ENCODE measurements at regions not wholly inside any gene's neighbourhood (a gene's known extent, or its start where the extent isn't known, plus 50 kb on each side); places are given as distances from the start of the nearest gene placed in this dataset.
"Not testable (repeated sequence)": the region's sequence is repeated elsewhere in the genome, so short reads cannot be mapped to it uniquely, and the experiment has no call there.

DNA sequence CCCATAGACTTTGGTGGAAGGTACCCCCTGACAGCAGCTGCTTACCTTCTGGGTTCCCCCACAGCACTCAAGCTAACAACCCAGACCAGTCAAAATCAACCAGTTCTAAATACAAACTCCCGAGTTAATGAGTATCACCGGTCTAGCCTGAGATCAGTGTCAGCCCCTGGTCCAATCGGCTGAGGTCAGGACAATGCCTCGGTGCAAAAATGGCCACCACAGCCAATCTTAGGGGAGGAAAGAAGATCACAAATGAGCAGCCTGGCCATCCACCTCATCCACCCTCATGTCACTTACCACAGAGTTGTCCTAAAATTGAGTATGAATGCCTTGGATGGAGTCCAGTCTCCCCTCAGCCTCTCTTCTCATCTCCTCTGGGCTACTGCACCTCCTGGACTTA, 128.5 kb downstream of the PHETA1 start:
- Mint-ChIP-seq H3K36me3 (no peaks in the 10 kb centered on the region), H3K9me3 (peaks cover 0 to 17% (median 3%) of the 10 kb centered on the region in 9 donors), H3K4me3 (no peak overlapping the region), H3K4me1 (no peaks in the 10 kb centered on the region), H3K27ac (no peak overlapping the region), H3K27me3 (peaks cover 0 to 12% (median 2%) of the 10 kb centered on the region in 5 donors)
- POLR2A ChIA-PET: no interaction called here
- ATAC-seq: no peak
- DNase-seq: no peak

GRCh38 chr12:111239235-111239634, 129.7 kb downstream of the PHETA1 start:
- POLR2A ChIA-PET: no interaction called here

GRCh38 chr12:111238075-111238734, 130.7 kb downstream of the PHETA1 start:
- Mint-ChIP-seq H3K4me3 (no peak overlapping the region), H3K36me3 (peaks cover 0 to 6% (median 2%) of the 10 kb centered on the region in 3 donors), H3K27ac (no peak overlapping the region), H3K27me3 (peaks cover 1 to 20% (median 5%) of the 10 kb centered on the region in 5 donors), H3K9me3 (peaks cover 0 to 14% (median 0%) of the 10 kb centered on the region in 9 donors), H3K4me1 (no peaks in the 10 kb centered on the region)
- POLR2A ChIA-PET: no interaction called here
- DNase-seq (no peak), ATAC-seq (no peak)

More at GRCh38 chr12:111239235-111239634, 129.7 kb downstream of the PHETA1 start:
- no peaks in the 10 kb centered on the region for H3K36me3 Mint-ChIP-seq
- peaks cover 0 to 15% (median 3%) of the 10 kb centered on the region in 5 donors for H3K27me3 Mint-ChIP-seq
- no peak overlapping the region for H3K4me3 Mint-ChIP-seq
- no peak for ATAC-seq
- H3K4me1 Mint-ChIP-seq: no peaks in the 10 kb centered on the region
- no peak overlapping the region for H3K27ac Mint-ChIP-seq
- H3K9me3 Mint-ChIP-seq: peaks cover 0 to 16% (median under 1%) of the 10 kb centered on the region in 9 donors
- DNase-seq: no peak

- POLR2A ChIA-PET, H3K36me3 Mint-ChIP-seq, H3K4me1 Mint-ChIP-seq, DNase-seq, ATAC-seq, H3K4me3 Mint-ChIP-seq: not testable (repeated sequence)
- Mint-ChIP-seq H3K27ac (peak overlapping the region in 1 of 10 donors; percentile 30), H3K27me3 (peaks cover 5 to 24% (median 13%) of the 10 kb centered on the region in 5 donors), H3K9me3 (peaks cover 0 to 11% (median 0%) of the 10 kb centered on the region in 9 donors)
Measured at GRCh38 chr12:111234491-111234890, 134.4 kb downstream of the PHETA1 start.

- H3K27me3 Mint-ChIP-seq: peaks cover 5 to 27% (median 12%) of the 10 kb centered on the region in 5 donors
- POLR2A ChIA-PET: no interaction called here
- H3K4me1 Mint-ChIP-seq: peaks cover 0 to 3% (median 0%) of the 10 kb centered on the region in 4 donors
- peaks cover 0 to 11% (median 0%) of the 10 kb centered on the region in 9 donors for H3K9me3 Mint-ChIP-seq
- H3K36me3 Mint-ChIP-seq: peaks cover 0 to 7% (median 2%) of the 10 kb centered on the region in 3 donors
- H3K4me3 Mint-ChIP-seq: no peak overlapping the region
- DNase-seq (no peak), ATAC-seq (no peak)
- H3K27ac Mint-ChIP-seq: no peak overlapping the region
Measured at GRCh38 chr12:111233786-111234185, 135.1 kb downstream of the PHETA1 start.

- ATAC-seq (no peak), DNase-seq (no peak)
- POLR2A ChIA-PET: interaction anchor here (0.5 kb wide), 1 partner anchor 484 kb away, joined by 4 read pairs; no protein-coding TSS in a partner anchor
- H3K27ac Mint-ChIP-seq: no peak overlapping the region
- H3K9me3 Mint-ChIP-seq: peaks cover 0 to 8% (median 0%) of the 10 kb centered on the region in 9 donors
- H3K4me3 Mint-ChIP-seq: no peak overlapping the region
- peaks cover 0 to 3% (median 1%) of the 10 kb centered on the region in 4 donors for H3K4me1 Mint-ChIP-seq
- peaks cover 0 to 7% (median 2%) of the 10 kb centered on the region in 3 donors for H3K36me3 Mint-ChIP-seq
- H3K27me3 Mint-ChIP-seq: peaks cover 5 to 16% (median 14%) of the 10 kb centered on the region in 5 donors
Measured at GRCh38 chr12:111230649-111231048, 138.2 kb downstream of the PHETA1 start.

DNA sequence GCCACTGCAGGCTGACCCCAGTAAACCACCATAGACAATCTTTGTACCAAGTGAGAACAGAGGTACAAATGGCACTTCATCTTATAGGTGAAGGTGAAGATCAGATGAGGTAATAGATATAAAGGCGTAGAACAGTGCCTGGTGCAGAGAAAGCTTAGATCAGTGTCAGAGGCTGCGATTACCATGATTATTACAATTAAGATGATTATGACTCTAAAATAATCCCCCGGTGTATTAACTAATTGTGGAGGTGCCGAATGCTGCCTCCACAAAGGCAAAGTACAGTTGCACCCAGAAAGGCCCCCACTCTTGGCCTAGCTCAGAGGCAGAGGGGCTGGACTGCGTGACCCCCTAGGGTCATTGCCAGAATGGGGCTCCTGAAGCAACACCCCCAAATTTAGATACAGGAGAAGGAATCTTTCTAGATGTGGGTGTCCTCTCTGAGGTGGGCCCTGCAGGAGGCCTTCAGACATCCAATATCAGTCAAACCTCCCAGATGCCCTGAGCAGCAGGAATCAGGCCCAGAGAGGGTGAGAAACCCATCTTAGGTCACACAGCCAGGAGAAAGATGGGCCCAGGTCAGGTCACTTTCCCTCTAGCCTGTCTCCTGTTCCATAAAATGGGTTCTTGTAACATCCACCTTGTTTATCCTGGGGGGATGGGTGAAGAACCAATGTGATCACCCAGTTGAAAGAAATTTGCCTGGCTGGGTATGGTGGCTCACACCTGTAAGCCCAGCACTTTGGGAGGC, 139.8 kb downstream of the PHETA1 start:
- Mint-ChIP-seq H3K4me3 (no peak overlapping the region), H3K4me1 (peaks cover 5 to 12% (median 8%) of the 10 kb centered on the region in 4 donors), H3K27me3 (peaks cover 2 to 14% (median 12%) of the 10 kb centered on the region in 5 donors), H3K9me3 (peaks cover 0 to 4% (median 0%) of the 10 kb centered on the region in 9 donors), H3K36me3 (peaks cover 0 to 7% (median 2%) of the 10 kb centered on the region in 3 donors), H3K27ac (peak overlapping the region in 1 of 10 donors; percentile 17)
- DNase-seq: no peak
- no peak for ATAC-seq
- POLR2A ChIA-PET: no interaction called here

DNA sequence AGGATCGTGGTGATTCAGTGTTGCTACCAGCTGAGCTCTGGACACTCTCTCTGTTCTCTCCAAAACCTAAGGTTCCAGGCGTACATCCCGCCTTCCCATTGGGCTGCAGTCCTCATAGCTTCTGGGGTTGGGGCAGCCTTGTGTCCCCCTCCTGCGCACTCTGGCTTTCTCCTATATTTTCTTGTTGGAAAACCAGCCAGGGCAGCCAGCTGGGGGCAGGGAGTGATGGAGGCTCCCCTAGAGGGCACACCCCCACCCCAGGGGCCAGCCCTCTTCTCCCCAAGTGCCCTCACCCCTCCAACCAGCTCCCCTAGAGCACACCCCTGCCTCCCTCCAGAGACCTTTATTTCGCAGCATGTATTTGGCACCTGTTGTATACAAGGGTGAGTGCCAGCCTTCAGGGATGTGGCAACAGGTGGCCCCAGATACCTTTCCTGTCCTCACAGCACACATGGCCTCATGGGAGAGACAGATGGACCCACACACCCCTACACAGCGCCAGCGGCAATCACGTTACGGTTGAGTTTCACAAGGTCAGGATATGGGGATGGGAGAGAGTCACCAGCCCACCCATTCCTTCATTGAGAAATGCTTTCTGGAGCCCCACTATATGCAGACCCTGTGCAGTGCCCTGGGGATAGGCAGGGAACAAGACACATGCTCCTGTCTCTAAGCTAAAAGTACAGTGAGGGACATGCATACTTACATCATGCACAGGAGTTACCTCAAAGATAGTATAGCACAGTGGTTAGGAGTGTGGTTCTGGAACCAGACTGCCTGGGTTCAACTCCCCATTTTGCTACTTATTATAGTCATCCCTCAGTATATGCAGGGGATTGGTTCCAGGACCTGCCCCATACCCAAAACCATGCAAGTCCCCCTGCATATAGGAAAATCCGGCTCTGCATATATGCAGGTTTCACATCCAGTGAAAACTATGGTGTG, 141.1 kb downstream of the PHETA1 start:
- H3K27ac Mint-ChIP-seq: no peak overlapping the region
- H3K36me3 Mint-ChIP-seq: no peaks in the 10 kb centered on the region

GRCh38 chr12:111226680-111227079, 142.2 kb downstream of the PHETA1 start:
- ATAC-seq (no peak), DNase-seq (no peak)
- POLR2A ChIA-PET: no interaction called here
- Mint-ChIP-seq H3K9me3 (no peaks in the 10 kb centered on the region), H3K4me1 (peaks cover 5 to 17% (median 10%) of the 10 kb centered on the region in 4 donors), H3K4me3 (no peak overlapping the region), H3K27ac (no peak overlapping the region), H3K27me3 (peaks cover 0 to 5% (median 3%) of the 10 kb centered on the region in 5 donors), H3K36me3 (no peaks in the 10 kb centered on the region)

More for the DNA sequence above, 141.1 kb downstream of the PHETA1 start:
- Mint-ChIP-seq H3K9me3 (peaks cover 0 to 2% (median 0%) of the 10 kb centered on the region in 9 donors), H3K27me3 (peaks cover 0 to 8% (median 6%) of the 10 kb centered on the region in 5 donors), H3K4me1 (peaks cover 5 to 17% (median 10%) of the 10 kb centered on the region in 4 donors), H3K4me3 (no peak overlapping the region)
- ATAC-seq (no peak), DNase-seq (no peak)
- POLR2A ChIA-PET: no interaction called here

- Mint-ChIP-seq H3K27ac (peak overlapping the region in 1 of 10 donors; percentile 28), H3K4me1 (peaks cover 5 to 17% (median 10%) of the 10 kb centered on the region in 4 donors), H3K9me3 (no peaks in the 10 kb centered on the region), H3K4me3 (no peak overlapping the region), H3K36me3 (no peaks in the 10 kb centered on the region), H3K27me3 (peaks cover 0 to 3% (median 0%) of the 10 kb centered on the region in 5 donors)
- ATAC-seq: no peak
- DNase-seq: no peak
- POLR2A ChIA-PET: no interaction called here
Measured at GRCh38 chr12:111225307-111225706, 143.6 kb downstream of the PHETA1 start.

DNA sequence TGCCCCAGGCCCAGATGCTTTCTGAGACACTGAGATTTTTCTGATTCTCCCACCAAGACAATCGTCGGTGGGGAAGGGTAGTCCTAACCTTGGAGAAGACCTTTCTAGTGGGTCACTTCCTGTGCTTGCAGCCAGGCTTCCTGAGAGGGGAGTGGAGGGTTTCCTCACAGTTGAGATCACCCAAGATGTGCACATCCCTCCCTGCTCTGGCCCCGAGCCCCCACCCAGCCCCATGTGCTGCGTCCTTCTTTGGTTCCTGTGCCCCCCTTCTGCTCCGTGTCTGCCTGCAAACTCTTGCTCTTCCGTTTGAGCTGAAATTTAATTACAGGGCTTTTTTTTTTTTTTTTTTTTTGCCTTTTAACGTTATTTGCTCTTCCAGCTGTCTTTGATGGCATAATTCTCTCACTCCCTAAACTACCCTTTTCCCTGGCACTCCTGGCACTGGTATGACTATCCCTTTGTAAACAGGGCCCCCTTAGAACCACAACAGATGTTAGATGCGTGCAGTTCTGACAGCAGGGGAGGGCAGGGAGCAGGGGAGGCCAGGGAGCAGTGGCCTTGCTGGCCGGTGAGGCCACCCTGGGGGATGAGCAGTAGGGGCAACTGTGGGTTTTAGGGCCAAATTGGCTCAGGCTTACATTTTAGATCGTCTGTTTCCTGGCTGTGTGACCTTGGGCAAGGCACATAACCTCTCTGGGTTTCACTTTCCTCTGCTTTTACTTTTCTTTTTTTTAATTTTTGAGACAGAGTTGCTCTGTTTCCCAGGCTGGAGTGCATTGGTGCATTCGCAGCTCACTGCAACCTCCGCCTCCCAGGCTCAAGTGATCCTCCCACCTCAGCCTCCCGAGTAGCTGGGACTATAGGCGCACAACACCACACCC, 144.5 kb downstream of the PHETA1 start:
- ATAC-seq: no peak

More for the DNA sequence above, 144.5 kb downstream of the PHETA1 start:
- Mint-ChIP-seq H3K27me3 (peaks cover 0 to 3% (median 0%) of the 10 kb centered on the region in 5 donors), H3K9me3 (no peaks in the 10 kb centered on the region), H3K4me1 (peaks cover 5 to 17% (median 10%) of the 10 kb centered on the region in 4 donors), H3K27ac (peak overlapping the region in 2 of 10 donors; percentile 46 to 70), H3K4me3 (peak overlapping the region in 1 of 10 donors; percentile 15), H3K36me3 (no peaks in the 10 kb centered on the region)
- POLR2A ChIA-PET: no interaction called here
- DNase-seq: no peak

Data from naive thymus-derived CD8-positive, alpha-beta T cell (primary cell).